H9 (cell line): ENCODE measurements at regions not wholly inside any gene's neighbourhood (a gene's known extent, or its start where the extent isn't known, plus 50 kb on each side); places are given as distances from the start of the nearest gene placed in this dataset.

Experiments
- DNase-seq: peaks from one replicate; pipeline ENCODE4 v3.0.0-alpha.2; 2017
- H2AFZ ChIP-seq: one replicate; pipeline ENCODE4 v1.6.1; 2013; ENCODE audit warnings: mild to moderate bottlenecking, low read length, control low read depth, moderate library complexity
- H2AK5ac ChIP-seq: 2 replicates; pipeline ENCODE4 v1.6.1; 2013; ENCODE audit warnings: low read length, control low read depth, mixed read lengths; ENCODE audit not compliant: insufficient read length
- H2BK120ac ChIP-seq: one replicate; pipeline ENCODE4 v1.6.1; 2013; ENCODE audit warnings: low read depth, mild to moderate bottlenecking, low read length, control low read depth, inconsistent platforms; ENCODE audit not compliant: poor library complexity, severe bottlenecking
- H2BK12ac ChIP-seq: 2 replicates; pipeline ENCODE4 v1.6.1; 2013; ENCODE audit warnings: low read length, control low read depth, mixed read lengths, low read depth; ENCODE audit not compliant: insufficient read length
- H2BK15ac ChIP-seq: 2 replicates; pipeline ENCODE4 v1.6.1; 2013; ENCODE audit warnings: low read depth, low read length, control low read depth
- H2BK20ac ChIP-seq: one replicate; pipeline ENCODE4 v1.6.1; 2013; ENCODE audit warnings: low read depth, mild to moderate bottlenecking, low read length, control low read depth, inconsistent platforms; ENCODE audit not compliant: poor library complexity, severe bottlenecking
- H2BK5ac ChIP-seq: 2 replicates; pipeline ENCODE4 v1.6.1; 2013; ENCODE audit warnings: low read length, control low read depth, mixed read lengths; ENCODE audit not compliant: insufficient read length
- H3K14ac ChIP-seq: 2 replicates; pipeline ENCODE4 v1.6.1; 2013; ENCODE audit warnings: low read length, control low read depth; ENCODE audit not compliant: insufficient read depth
- H3K18ac ChIP-seq: 2 replicates; pipeline ENCODE4 v1.6.1; 2013; ENCODE audit warnings: low read depth, mild to moderate bottlenecking, mixed read lengths, low read length, control low read depth; ENCODE audit not compliant: insufficient read length
- H3K23ac ChIP-seq: 2 replicates; pipeline ENCODE4 v1.6.1; 2013; ENCODE audit warnings: low read length, control low read depth, mixed read lengths, low read depth; ENCODE audit not compliant: insufficient read length
- H3K23me2 ChIP-seq: 2 replicates; pipeline ENCODE4 v1.6.1; 2013; ENCODE audit warnings: low read depth, mild to moderate bottlenecking, mixed read lengths, low read length, control low read depth; ENCODE audit not compliant: insufficient read length, poor library complexity, severe bottlenecking
- H3K27ac ChIP-seq: 2 replicates; pipeline ENCODE4 v1.5.1; 2013; ENCODE audit warnings: low read length, control low read depth, mixed read lengths, low read depth; ENCODE audit not compliant: insufficient read length
- H3K27me3 ChIP-seq: 2 replicates; pipeline ENCODE4 v1.6.1; 2013; ENCODE audit warnings: low read length, control low read depth, inconsistent platforms; ENCODE audit not compliant: insufficient read depth
- H3K4ac ChIP-seq: 2 replicates; pipeline ENCODE4 v1.6.1; 2013; ENCODE audit warnings: low read depth, mild to moderate bottlenecking, control low read depth, inconsistent platforms, low read length, moderate library complexity
- H3K4me1 ChIP-seq: 2 replicates; pipeline ENCODE4 v1.6.1; 2013; ENCODE audit warnings: low read length, control low read depth, inconsistent platforms; ENCODE audit not compliant: insufficient read depth
- H3K4me2 ChIP-seq: 2 replicates; pipeline ENCODE4 v1.6.1; 2013; ENCODE audit warnings: low read length, control low read depth, mixed read lengths; ENCODE audit not compliant: insufficient read length, insufficient read depth
- H3K56ac ChIP-seq: 2 replicates; pipeline ENCODE4 v1.6.1; 2013; ENCODE audit warnings: low read depth, mild to moderate bottlenecking, mixed read lengths, low read length, control low read depth; ENCODE audit not compliant: insufficient read length
- H3K79me1 ChIP-seq: 2 replicates; pipeline ENCODE4 v1.6.1; 2013; ENCODE audit warnings: low read depth, mild to moderate bottlenecking, moderate library complexity, low read length, control low read depth, inconsistent platforms; ENCODE audit not compliant: insufficient read depth, poor library complexity, severe bottlenecking
- H3K79me2 ChIP-seq: 2 replicates; pipeline ENCODE4 v1.6.1; 2013; ENCODE audit warnings: low read length, control low read depth, inconsistent platforms; ENCODE audit not compliant: insufficient read depth
- H3K9ac ChIP-seq: 2 replicates; pipeline ENCODE4 v1.6.1; 2013; ENCODE audit warnings: low read length, control low read depth, mixed read lengths; ENCODE audit not compliant: insufficient read length; ENCODE audit errors: extremely low read depth
- H3K9me3 ChIP-seq: one replicate; pipeline ENCODE4 v1.6.1; 2013; ENCODE audit warnings: low read depth, low read length, inconsistent platforms; ENCODE audit not compliant: control insufficient read depth
- H3T11ph ChIP-seq: one replicate; pipeline ENCODE4 v1.6.1; 2013; ENCODE audit warnings: mild to moderate bottlenecking, low read length, control low read depth, inconsistent platforms
- H4K20me1 ChIP-seq: one replicate; pipeline ENCODE4 v1.6.1; 2013; ENCODE audit not compliant: control insufficient read depth, insufficient read length, insufficient read depth
- H4K5ac ChIP-seq: 2 replicates; pipeline ENCODE4 v1.6.1; 2013; ENCODE audit warnings: low read depth, mild to moderate bottlenecking, mixed read lengths, low read length, control low read depth; ENCODE audit not compliant: insufficient read length
- H4K8ac ChIP-seq: replicated peaks from 2 replicates; pipeline ENCODE4 v1.6.1; 2013; ENCODE audit warnings: low read length, control low read depth, mixed read lengths, low read depth; ENCODE audit not compliant: insufficient read length
- H4K91ac ChIP-seq: 2 replicates; pipeline ENCODE4 v1.6.1; 2013; ENCODE audit warnings: low read depth, mild to moderate bottlenecking, moderate library complexity, mixed read lengths, low read length, control low read depth; ENCODE audit not compliant: insufficient read length
- H3K27ac Mint-ChIP-seq, 3 experiments: 2 replicates in 2 of 3; 3 replicates in 1 of 3; pipeline ENCODE4 v1.8.0; 2020 to 2021; ENCODE audit warnings: mixed read lengths in 3 of 3, mild to moderate bottlenecking in 1 of 3, moderate library complexity in 1 of 3
- H3K27me3 Mint-ChIP-seq: 2 replicates; pipeline ENCODE4 v1.8.0; 2021; ENCODE audit warnings: low read depth, mild to moderate bottlenecking, moderate library complexity, mixed read lengths
- H3K36me3 Mint-ChIP-seq, 3 experiments: 2 replicates in 2 of 3; 3 replicates in 1 of 3; pipeline ENCODE4 v1.8.0; 2020 to 2021; ENCODE audit warnings: low read depth in 3 of 3, mixed read lengths in 3 of 3; ENCODE audit not compliant: insufficient read depth in 1 of 3
- H3K4me1 Mint-ChIP-seq, 2 experiments: 2 replicates each; pipeline ENCODE4 v1.8.0; 2020; ENCODE audit warnings: mixed read lengths in 2 of 2
- H3K4me3 Mint-ChIP-seq, 2 experiments: 2 replicates in 1 of 2; 3 replicates in 1 of 2; pipeline ENCODE4 v1.8.0; 2020 to 2021; ENCODE audit warnings: mild to moderate bottlenecking in 2 of 2, mixed read lengths in 2 of 2, moderate library complexity in 1 of 2
- H3K9me3 Mint-ChIP-seq, 2 experiments: 2 replicates in 1 of 2; 3 replicates in 1 of 2; pipeline ENCODE4 v1.8.0; 2020; ENCODE audit warnings: mild to moderate bottlenecking in 2 of 2, mixed read lengths in 2 of 2, moderate library complexity in 1 of 2
- WGBS: extraction: QIAGEN DNeasy Blood & Tissue Kit; methylation state at CpG from one replicate; pipeline ENCODE4 v1.1.7; 2013; ENCODE audit warnings: missing lambda C conversion rate, low lambda C conversion rate, mixed read lengths; ENCODE audit not compliant: insufficient read length; ENCODE audit errors: extremely low coverage; 5-methylcytosine and 5-hydroxymethylcytosine counted together
- TF ChIP-seq, protein P1 (sequence below): fragments of 200-600 bp; sonication (generic); conservative IDR thresholded peaks from 3 replicates; pipeline ENCODE4 v1.8.0; 2021; ENCODE audit warnings: antibody characterized with exemption, mild to moderate bottlenecking

DNA sequence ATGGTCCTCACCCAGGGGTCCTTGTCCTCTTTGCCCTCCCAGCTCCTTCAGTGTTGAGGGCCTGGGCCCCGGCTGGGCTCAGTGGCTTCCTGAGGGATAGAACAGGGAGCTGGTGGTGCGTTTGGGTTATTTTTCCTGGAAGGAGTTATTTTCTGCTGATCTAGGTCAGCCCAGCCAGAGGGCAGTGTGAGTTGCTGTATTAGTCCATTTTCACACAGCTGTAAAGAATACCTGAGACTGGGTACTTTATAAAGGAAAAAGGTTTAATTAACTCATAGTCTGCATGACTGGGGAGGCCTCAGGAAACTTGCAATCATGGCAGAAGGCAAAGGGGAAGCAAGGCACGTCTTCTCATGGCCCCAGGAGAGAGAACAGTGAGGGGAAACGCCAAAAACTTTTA, 122.4 kb upstream of the PCBD1 start:
- DNase-seq: no peak
- no peaks in the 10 kb centered on the region for H3K36me3 Mint-ChIP-seq
- Histone ChIP-seq H3K79me2 (no peaks in the 10 kb centered on the region), H2BK5ac (no peak overlapping the region), H2BK12ac (no peak overlapping the region), H3K27me3 (no peaks in the 10 kb centered on the region), H3K9ac (no peak overlapping the region), H4K5ac (no peak overlapping the region), H3K27ac (no peak overlapping the region), H3K79me1 (no peaks in the 10 kb centered on the region), H3K4me2 (no peak overlapping the region), H3K4me1 (no peaks in the 10 kb centered on the region), H3T11ph (no peak overlapping the region), H2BK15ac (no peak overlapping the region), H2BK120ac (no peak overlapping the region), H2BK20ac (no peak overlapping the region), H3K14ac (no peak overlapping the region), H2AFZ (no peak overlapping the region), H3K18ac (no peak overlapping the region), H3K23me2 (no peaks in the 10 kb centered on the region), H3K23ac (no peak overlapping the region), H3K56ac (no peak overlapping the region), H4K91ac (no peak overlapping the region), H3K9me3 (no peaks in the 10 kb centered on the region), H4K8ac (no peak overlapping the region), H3K4ac (no peak overlapping the region), H4K20me1 (no peaks in the 10 kb centered on the region), H2AK5ac (no peak overlapping the region)
- H3K4me3 Mint-ChIP-seq: no peak overlapping the region
- H3K4me1 Mint-ChIP-seq: peaks cover 17 to 35% of the 10 kb centered on the region in 2 experiments
- TF ChIP-seq, protein P1, sequence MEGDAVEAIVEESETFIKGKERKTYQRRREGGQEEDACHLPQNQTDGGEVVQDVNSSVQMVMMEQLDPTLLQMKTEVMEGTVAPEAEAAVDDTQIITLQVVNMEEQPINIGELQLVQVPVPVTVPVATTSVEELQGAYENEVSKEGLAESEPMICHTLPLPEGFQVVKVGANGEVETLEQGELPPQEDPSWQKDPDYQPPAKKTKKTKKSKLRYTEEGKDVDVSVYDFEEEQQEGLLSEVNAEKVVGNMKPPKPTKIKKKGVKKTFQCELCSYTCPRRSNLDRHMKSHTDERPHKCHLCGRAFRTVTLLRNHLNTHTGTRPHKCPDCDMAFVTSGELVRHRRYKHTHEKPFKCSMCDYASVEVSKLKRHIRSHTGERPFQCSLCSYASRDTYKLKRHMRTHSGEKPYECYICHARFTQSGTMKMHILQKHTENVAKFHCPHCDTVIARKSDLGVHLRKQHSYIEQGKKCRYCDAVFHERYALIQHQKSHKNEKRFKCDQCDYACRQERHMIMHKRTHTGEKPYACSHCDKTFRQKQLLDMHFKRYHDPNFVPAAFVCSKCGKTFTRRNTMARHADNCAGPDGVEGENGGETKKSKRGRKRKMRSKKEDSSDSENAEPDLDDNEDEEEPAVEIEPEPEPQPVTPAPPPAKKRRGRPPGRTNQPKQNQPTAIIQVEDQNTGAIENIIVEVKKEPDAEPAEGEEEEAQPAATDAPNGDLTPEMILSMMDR: no peak; the same call in 2 of the 3 replicates
- WGBS: no CpG with 5 or more reads among the region's 4 CpGs
- no peaks in the 10 kb centered on the region for H3K9me3 Mint-ChIP-seq
- H3K27ac Mint-ChIP-seq: no peak overlapping the region; a peak in 1 of 7 replicates
- peaks cover 9% of the 10 kb centered on the region for H3K27me3 Mint-ChIP-seq
